GM03348 (cell line): ENCODE measurements at regions not wholly inside any gene's neighbourhood (a gene's known extent, or its start where the extent isn't known, plus 50 kb on each side); places are given as distances from the start of the nearest gene placed in this dataset.
"Not testable (repeated sequence)": the region's sequence is repeated elsewhere in the genome, so short reads cannot be mapped to it uniquely, and the experiment has no call there.

Source experiments
- DNase-seq: peaks from one replicate; pipeline ENCODE4 v3.0.0; 2012; ENCODE audit warnings: low spot score

GRCh38 chr18:59057969-59058368, 81.7 kb upstream of the SEC11C start:
- peak; percentile 75 for DNase-seq

- no peak for DNase-seq
Observed at GRCh38 chr18:59059140-59059539, 80.5 kb upstream of the SEC11C start.

- DNase-seq = no peak
Observed at GRCh38 chr18:59060551-59060950, 79.1 kb upstream of the SEC11C start.

GRCh38 chr18:59061914-59062642, 77.6 kb upstream of the SEC11C start:
- no peak for DNase-seq

- no peak for DNase-seq
Observed at GRCh38 chr18:59062643-59063006, 77.1 kb upstream of the SEC11C start.

- no peak for DNase-seq
Observed at GRCh38 chr18:59063300-59063906, 76.3 kb upstream of the SEC11C start.

GRCh38 chr18:59063912-59064311, 75.8 kb upstream of the SEC11C start:
- no peak for DNase-seq

GRCh38 chr18:59065684-59066083, 74.0 kb upstream of the SEC11C start:
- DNase-seq = no peak

GRCh38 chr18:59067873-59068272, 71.8 kb upstream of the SEC11C start:
- DNase-seq = peak; percentile 32

- DNase-seq = no peak
Observed at GRCh38 chr18:59068276-59069071, 71.2 kb upstream of the SEC11C start.

GRCh38 chr18:59070181-59070912, 69.3 kb upstream of the SEC11C start:
- DNase-seq = peak; percentile 88

- no peak for DNase-seq
Observed at GRCh38 chr18:59072727-59073421, 66.8 kb upstream of the SEC11C start.

GRCh38 chr18:59075923-59076322, 63.8 kb upstream of the SEC11C start:
- DNase-seq = no peak

GRCh38 chr18:59079264-59079663, 60.4 kb upstream of the SEC11C start:
- no peak for DNase-seq

- DNase-seq = not testable (repeated sequence)
Observed at GRCh38 chr18:59079687-59080501, 59.8 kb upstream of the SEC11C start.

- DNase-seq = no peak
Observed at GRCh38 chr18:59083136-59083818, 56.4 kb upstream of the SEC11C start.

- DNase-seq = no peak
Observed at GRCh38 chr18:59085126-59085794, 54.4 kb upstream of the SEC11C start.

- peak; percentile 71 for DNase-seq
Observed at GRCh38 chr18:59085797-59086196, 53.9 kb upstream of the SEC11C start.

- no peak for DNase-seq
Observed at GRCh38 chr18:59086522-59086921, 53.2 kb upstream of the SEC11C start.

GRCh38 chr18:59087391-59087790, 52.3 kb upstream of the SEC11C start:
- no peak for DNase-seq
